CD4-positive, alpha-beta T cell treated with Interleukin-12 subunit alpha and Interleukin-12 subunit beta, for 1 hour (primary cell): ENCODE measurements at regions not wholly inside any gene's neighbourhood (a gene's known extent, or its start where the extent isn't known, plus 50 kb on each side); places are given as distances from the start of the nearest gene placed in this dataset.

ENCODE experiments used
- DNase-seq: peaks from one replicate; pipeline ENCODE4 v3.0.0-alpha.2; 2020

GRCh38 chrX:69024931-69025330 is 140.3 kb downstream of the PJA1 start:
- DNase-seq = no peak

GRCh38 chrX:69024161-69024736 is 141.0 kb downstream of the PJA1 start:
- no peak for DNase-seq

- no peak for DNase-seq
Measured at GRCh38 chrX:69022430-69022829, 142.8 kb downstream of the PJA1 start.

GRCh38 chrX:69021141-69021960 is 143.9 kb downstream of the PJA1 start:
- no peak for DNase-seq

GRCh38 chrX:69020316-69020715 is 144.9 kb downstream of the PJA1 start:
- DNase-seq = no peak

- DNase-seq = no peak
Measured at GRCh38 chrX:69019073-69019890, 146.0 kb downstream of the PJA1 start.

GRCh38 chrX:69018416-69019072 is 146.7 kb downstream of the PJA1 start:
- no peak for DNase-seq

- DNase-seq = no peak
Measured at GRCh38 chrX:69016293-69016941, 148.8 kb downstream of the PJA1 start.

GRCh38 chrX:69015564-69016292 is 149.5 kb downstream of the PJA1 start:
- no peak for DNase-seq

- DNase-seq = no peak
Measured at GRCh38 chrX:69015156-69015555, 150.1 kb downstream of the PJA1 start.

- DNase-seq = no peak
Measured at GRCh38 chrX:69014200-69014599, 151.1 kb downstream of the PJA1 start.

GRCh38 chrX:69010339-69010738 is 154.9 kb downstream of the PJA1 start:
- no peak for DNase-seq

GRCh38 chrX:69000877-69001276 is 164.4 kb downstream of the PJA1 start:
- DNase-seq = no peak

GRCh38 chrX:68999931-69000330 is 165.3 kb downstream of the PJA1 start:
- no peak for DNase-seq

- DNase-seq = no peak
Measured at GRCh38 chrX:68999356-68999755, 165.9 kb downstream of the PJA1 start.

GRCh38 chrX:68998716-68999115 is 166.5 kb downstream of the PJA1 start:
- no peak for DNase-seq

- no peak for DNase-seq
Measured at GRCh38 chrX:68997911-68998310, 167.3 kb downstream of the PJA1 start.

GRCh38 chrX:68997511-68997910 is 167.7 kb downstream of the PJA1 start:
- no peak for DNase-seq

GRCh38 chrX:68995780-68996551 is 167.1 kb downstream of the EFNB1 start:
- no peak for DNase-seq

- no peak for DNase-seq
Measured at GRCh38 chrX:68995386-68995779, 166.6 kb downstream of the EFNB1 start.

GRCh38 chrX:68994891-68995255 is 166.1 kb downstream of the EFNB1 start:
- DNase-seq = no peak
